ENCODE measurements at regions not wholly inside any gene's neighbourhood (a gene's known extent, or its start where the extent isn't known, plus 50 kb on each side); places are given as distances from the start of the nearest gene placed in this dataset.
"Not testable (repeated sequence)": the region's sequence is repeated elsewhere in the genome, so short reads cannot be mapped to it uniquely, and the experiment has no call there.

DNA sequence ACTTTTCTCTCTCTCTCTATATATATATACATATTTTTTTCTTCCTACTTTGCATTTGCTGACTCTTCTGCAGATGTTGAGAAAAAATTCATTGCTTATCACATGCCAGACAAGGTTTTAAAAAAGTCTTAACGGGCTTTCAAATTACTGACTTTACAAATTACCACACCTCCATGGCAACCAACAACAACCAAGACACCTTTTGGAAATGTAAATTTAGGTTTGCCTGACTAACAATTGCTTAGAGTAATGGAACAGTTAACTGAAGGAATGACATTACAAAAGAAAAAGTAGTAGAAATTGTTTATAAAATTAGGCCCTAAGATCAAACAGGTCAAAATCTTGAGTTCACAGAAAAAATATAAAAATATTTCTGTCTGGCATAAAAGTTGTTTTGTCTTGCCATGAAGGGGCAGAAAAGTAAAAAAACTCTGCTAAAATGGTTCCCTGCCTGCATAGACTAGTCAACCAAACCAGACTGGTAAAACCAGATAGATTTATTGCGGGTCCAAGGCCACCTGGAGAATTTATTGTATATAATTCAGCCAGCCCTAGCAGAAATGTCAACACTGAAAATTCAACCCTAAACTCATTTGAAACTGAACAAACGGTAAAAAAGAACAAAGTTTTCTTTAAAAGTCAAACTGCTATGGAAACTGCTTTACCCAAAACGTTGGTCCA is 92.8 kb upstream of the FRMD1 start:
- no peak for TF ChIP-seq CTCF (IDR thresholded peaks at IDR 0.05)
- DNase-seq (ENCODE audit: low spot score) (no peak), ATAC-seq (ENCODE audit: low FRiP score) (no peak)

DNA sequence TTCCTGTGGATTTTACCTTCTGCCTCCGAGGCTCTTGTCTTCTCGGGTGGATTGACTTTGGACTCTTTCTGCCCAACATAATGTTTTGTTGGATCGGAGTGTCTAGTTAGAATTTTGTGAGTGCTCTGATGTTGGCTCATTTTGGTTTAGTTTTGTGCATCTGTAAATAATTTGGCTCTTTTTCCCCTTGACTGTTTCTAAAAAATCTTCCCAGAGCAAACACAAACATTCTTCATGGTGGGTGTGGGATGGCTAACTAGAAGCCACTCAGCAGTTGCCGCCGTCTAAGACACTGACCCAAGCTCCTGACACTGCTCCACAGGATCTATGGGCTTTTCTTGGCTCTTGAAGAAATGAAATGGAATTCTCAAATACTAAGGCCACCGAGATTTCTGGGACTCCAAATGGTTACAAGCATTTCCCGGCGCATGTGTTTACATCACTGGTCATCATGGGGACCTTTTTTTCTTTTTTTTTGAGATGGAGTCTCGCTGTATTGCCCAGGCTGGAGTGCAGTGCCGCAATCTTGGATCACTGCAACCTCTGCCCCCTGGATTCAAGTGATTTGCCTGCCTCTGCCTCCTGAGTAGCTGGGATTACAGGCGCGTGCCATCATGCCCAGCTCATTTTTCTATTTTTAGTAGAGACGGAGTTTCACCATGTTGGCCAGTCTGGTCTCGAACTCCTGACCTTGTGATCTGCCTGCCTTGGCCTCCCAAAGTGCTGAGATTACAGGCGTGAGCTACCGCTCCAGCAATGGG is 92.0 kb upstream of the FRMD1 start:
- no peak for DNase-seq (ENCODE audit: low spot score)
- ATAC-seq (ENCODE audit: low FRiP score) = no peak
- TF ChIP-seq CTCF (IDR thresholded peaks at IDR 0.05) = no peak

- DNase-seq (ENCODE audit: low spot score) (no peak), ATAC-seq (ENCODE audit: low FRiP score) (no peak)
- TF ChIP-seq CTCF (IDR thresholded peaks at IDR 0.05) = no peak
These were observed 90.6 kb upstream of the FRMD1 start for GRCh38 chr6:168169624-168170023.

- DNase-seq (ENCODE audit: low spot score); ATAC-seq (ENCODE audit: low FRiP score): not testable (repeated sequence)
These were observed 89.9 kb upstream of the FRMD1 start for GRCh38 chr6:168168936-168169335.

GRCh38 chr6:168168330-168168729 is 89.3 kb upstream of the FRMD1 start:
- ATAC-seq (ENCODE audit: low FRiP score); DNase-seq (ENCODE audit: low spot score): not testable (repeated sequence)

GRCh38 chr6:168167431-168168315 is 88.7 kb upstream of the FRMD1 start:
- TF ChIP-seq CTCF (IDR thresholded peaks at IDR 0.05) = no peak
- DNase-seq (ENCODE audit: low spot score) = no peak
- ATAC-seq (ENCODE audit: low FRiP score) = no peak

DNA sequence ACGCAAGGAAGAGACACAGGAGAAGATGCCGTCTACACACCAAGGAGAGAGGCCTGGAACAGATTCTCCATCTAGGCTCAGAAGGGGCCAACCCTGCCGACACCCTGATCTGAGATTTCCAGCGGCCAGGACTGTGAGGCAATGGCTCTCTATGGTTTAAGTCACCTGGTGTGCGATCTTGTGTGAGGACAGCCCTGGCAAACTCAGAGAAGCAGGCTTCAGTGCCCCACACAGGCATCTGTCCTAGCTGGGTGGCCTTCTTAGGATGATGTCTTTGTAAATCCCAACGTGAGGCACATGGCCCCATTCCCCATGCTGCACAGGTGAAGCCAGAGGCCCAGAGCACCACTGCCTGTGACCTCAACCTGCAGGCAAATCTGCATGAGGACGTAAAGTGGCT is 87.6 kb upstream of the FRMD1 start:
- DNase-seq (ENCODE audit: low spot score) = no peak

More for the DNA sequence above, 87.6 kb upstream of the FRMD1 start:
- TF ChIP-seq CTCF (IDR thresholded peaks at IDR 0.05) = no peak
- ATAC-seq (ENCODE audit: low FRiP score) = no peak

Measured in omental fat pad (tissue), 3 donors.